Fibroblast of lung (primary cell): ENCODE measurements at regions not wholly inside any gene's neighbourhood (a gene's known extent, or its start where the extent isn't known, plus 50 kb on each side); places are given as distances from the start of the nearest gene placed in this dataset.

Experiments
- CTCF ChIP-seq, 2 donors: IDR thresholded peaks in 1 of 2; conservative IDR thresholded peaks in 1 of 2; 1 replicate in 1 of 2; 2 replicates in 1 of 2; pipeline ENCODE4 v1.5.1; 2011 to 2012; ENCODE audit warnings: low read length in 2 of 2, control low read depth in 1 of 2, inconsistent platforms in 1 of 2, low read depth in 1 of 2, mild to moderate bottlenecking in 1 of 2
- EZH2 ChIP-seq: IDR thresholded peaks from 2 replicates; pipeline ENCODE4 v1.5.1; 2012; ENCODE audit warnings: low read length, control low read depth, mild to moderate bottlenecking; ENCODE audit errors: missing control alignments

- TF ChIP-seq CTCF (conservative IDR thresholded peaks at IDR 0.05 in 1 of 2, IDR thresholded peaks at IDR 0.05 in 1 of 2; ENCODE audit: low read depth in 1 of 2, low read length in 2 of 2) (no peak), EZH2 (no peak)
Measured at GRCh38 chr16:63410594-63410993, 1374.4 kb upstream of the CDH8 start.
